ENCODE measurements at regions not wholly inside any gene's neighbourhood (a gene's known extent, or its start where the extent isn't known, plus 50 kb on each side); places are given as distances from the start of the nearest gene placed in this dataset.

GRCh38 chr14:29061702-29062101 lies 295.1 kb downstream of the FOXG1 start:
- intact Hi-C loops (cut with micrococcal nuclease), result no loop called here
- no peak for ATAC-seq (ENCODE audit: low read depth)
- POLR2A ChIA-PET, result no interaction called here
- TF ChIP-seq CTCF (IDR thresholded peaks at IDR 0.05), result no peak
- Mint-ChIP-seq H3K4me1 (no peaks in the 10 kb centered on the region), H3K9me3 (peaks cover 6% of the 10 kb centered on the region), H3K36me3 (ENCODE audit: low read depth) (no peaks in the 10 kb centered on the region), H3K27me3 (no peaks in the 10 kb centered on the region), H3K27ac (no peak overlapping the region), H3K4me3 (no peak overlapping the region)
- DNase-seq, result no peak
- CTCF ChIA-PET, result no interaction called here

GRCh38 chr14:29062466-29062865 lies 295.9 kb downstream of the FOXG1 start:
- Mint-ChIP-seq H3K4me3 (no peak overlapping the region), H3K4me1 (no peaks in the 10 kb centered on the region), H3K9me3 (peaks cover 6% of the 10 kb centered on the region), H3K27me3 (no peaks in the 10 kb centered on the region), H3K27ac (no peak overlapping the region), H3K36me3 (ENCODE audit: low read depth) (no peaks in the 10 kb centered on the region)
- DNase-seq, result no peak
- CTCF ChIA-PET, result no interaction called here
- TF ChIP-seq CTCF (IDR thresholded peaks at IDR 0.05), result no peak
- intact Hi-C loops (cut with micrococcal nuclease), result no loop called here
- POLR2A ChIA-PET, result no interaction called here
- ATAC-seq (ENCODE audit: low read depth), result no peak

GRCh38 chr14:29062976-29063375 lies 296.4 kb downstream of the FOXG1 start:
- no peak for ATAC-seq (ENCODE audit: low read depth)
- Mint-ChIP-seq H3K4me1 (no peaks in the 10 kb centered on the region), H3K27ac (no peak overlapping the region), H3K36me3 (ENCODE audit: low read depth) (no peaks in the 10 kb centered on the region), H3K27me3 (no peaks in the 10 kb centered on the region), H3K4me3 (no peak overlapping the region), H3K9me3 (peaks cover 6% of the 10 kb centered on the region)
- ChIA-PET CTCF (no interaction called here), POLR2A (no interaction called here)
- intact Hi-C loops (cut with micrococcal nuclease), result no loop called here
- no peak for TF ChIP-seq CTCF (IDR thresholded peaks at IDR 0.05)
- no peak for DNase-seq

GRCh38 chr14:29064305-29064900 lies 297.8 kb downstream of the FOXG1 start:
- TF ChIP-seq CTCF (IDR thresholded peaks at IDR 0.05), result no peak
- H3K9me3 Mint-ChIP-seq, result peaks cover 6% of the 10 kb centered on the region
- no peak overlapping the region for H3K27ac Mint-ChIP-seq
- no peaks in the 10 kb centered on the region for H3K4me1 Mint-ChIP-seq
- ChIA-PET CTCF (no interaction called here), POLR2A (no interaction called here)
- ATAC-seq (ENCODE audit: low read depth) (no peak), DNase-seq (no peak)
- no peaks in the 10 kb centered on the region for H3K27me3 Mint-ChIP-seq
- intact Hi-C loops (cut with micrococcal nuclease), result no loop called here
- no peaks in the 10 kb centered on the region for H3K36me3 Mint-ChIP-seq (ENCODE audit: low read depth)
- H3K4me3 Mint-ChIP-seq, result no peak overlapping the region

- POLR2A ChIA-PET, result no interaction called here
- DNase-seq (no peak), ATAC-seq (ENCODE audit: low read depth) (no peak)
- CTCF ChIA-PET, result no interaction called here
- no peak overlapping the region for H3K27ac Mint-ChIP-seq
- H3K27me3 Mint-ChIP-seq, result no peaks in the 10 kb centered on the region
- H3K4me1 Mint-ChIP-seq, result no peaks in the 10 kb centered on the region
- intact Hi-C loops (cut with micrococcal nuclease), result no loop called here
- TF ChIP-seq CTCF (IDR thresholded peaks at IDR 0.05), result no peak
- no peaks in the 10 kb centered on the region for H3K36me3 Mint-ChIP-seq (ENCODE audit: low read depth)
- no peak overlapping the region for H3K4me3 Mint-ChIP-seq
- peaks cover 9% of the 10 kb centered on the region for H3K9me3 Mint-ChIP-seq
Measured at GRCh38 chr14:29069228-29069627, 302.6 kb downstream of the FOXG1 start.

All from activated B cell treated with CpG ODN at 0.5 μM for 24 hours (primary cell).